Ovary (tissue), 3 donors: ENCODE measurements at regions not wholly inside any gene's neighbourhood (a gene's known extent, or its start where the extent isn't known, plus 50 kb on each side); places are given as distances from the start of the nearest gene placed in this dataset.

ENCODE experiments used
- EP300 ChIP-seq: sonication (generic); formaldehyde crosslinking; IDR thresholded peaks from one replicate; pipeline ENCODE4 v1.6.1; 2017; ENCODE audit warnings: antibody characterized with exemption
- POLR2A ChIP-seq: fragments of 450-650 bp; IDR thresholded peaks from one replicate; pipeline ENCODE4 v1.6.1; 2017; ENCODE audit warnings: antibody characterized with exemption, mild to moderate bottlenecking, moderate library complexity
- TF ChIP-seq, protein P1 (sequence below), 3 donors: fragments of 450-650 bp in 2 of 3; fragments of 200-600 bp in 1 of 3; IDR thresholded peaks; one replicate each; pipeline versions ENCODE4 v1.5.1 to v1.8.0; 2016 to 2022; ENCODE audit warnings: antibody characterized with exemption in 3 of 3, mild to moderate bottlenecking in 1 of 3
- donor health status: DM: no; HTN: no; CAD: no.

DNA sequence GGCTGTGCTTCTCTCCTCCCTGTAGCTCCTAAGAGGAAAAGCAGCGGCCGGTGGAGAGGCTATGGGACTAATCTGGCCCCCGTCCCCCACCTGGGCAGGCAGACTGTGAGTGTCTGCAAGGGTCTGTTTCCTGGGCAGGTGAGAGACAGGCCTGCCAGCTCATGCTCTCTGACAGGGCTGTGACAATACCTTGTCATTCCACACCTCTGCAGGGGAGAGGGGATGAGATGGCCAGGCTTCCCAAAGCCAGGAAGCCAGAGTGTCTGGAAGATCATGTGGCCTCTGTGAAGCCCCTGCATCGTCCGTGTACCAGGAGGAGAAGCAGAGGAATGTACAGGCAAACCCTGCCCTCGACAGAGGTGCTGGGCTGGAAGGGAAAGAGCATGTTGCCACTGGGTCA, 142.5 kb upstream of the GATA6 start:
- TF ChIP-seq, protein P1, sequence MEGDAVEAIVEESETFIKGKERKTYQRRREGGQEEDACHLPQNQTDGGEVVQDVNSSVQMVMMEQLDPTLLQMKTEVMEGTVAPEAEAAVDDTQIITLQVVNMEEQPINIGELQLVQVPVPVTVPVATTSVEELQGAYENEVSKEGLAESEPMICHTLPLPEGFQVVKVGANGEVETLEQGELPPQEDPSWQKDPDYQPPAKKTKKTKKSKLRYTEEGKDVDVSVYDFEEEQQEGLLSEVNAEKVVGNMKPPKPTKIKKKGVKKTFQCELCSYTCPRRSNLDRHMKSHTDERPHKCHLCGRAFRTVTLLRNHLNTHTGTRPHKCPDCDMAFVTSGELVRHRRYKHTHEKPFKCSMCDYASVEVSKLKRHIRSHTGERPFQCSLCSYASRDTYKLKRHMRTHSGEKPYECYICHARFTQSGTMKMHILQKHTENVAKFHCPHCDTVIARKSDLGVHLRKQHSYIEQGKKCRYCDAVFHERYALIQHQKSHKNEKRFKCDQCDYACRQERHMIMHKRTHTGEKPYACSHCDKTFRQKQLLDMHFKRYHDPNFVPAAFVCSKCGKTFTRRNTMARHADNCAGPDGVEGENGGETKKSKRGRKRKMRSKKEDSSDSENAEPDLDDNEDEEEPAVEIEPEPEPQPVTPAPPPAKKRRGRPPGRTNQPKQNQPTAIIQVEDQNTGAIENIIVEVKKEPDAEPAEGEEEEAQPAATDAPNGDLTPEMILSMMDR (IDR thresholded peaks at IDR 0.05) = no peak
- TF ChIP-seq POLR2A = no peak
- no peak for TF ChIP-seq EP300
